ENCODE measurements at regions not wholly inside any gene's neighbourhood (a gene's known extent, or its start where the extent isn't known, plus 50 kb on each side); places are given as distances from the start of the nearest gene placed in this dataset.

DNA sequence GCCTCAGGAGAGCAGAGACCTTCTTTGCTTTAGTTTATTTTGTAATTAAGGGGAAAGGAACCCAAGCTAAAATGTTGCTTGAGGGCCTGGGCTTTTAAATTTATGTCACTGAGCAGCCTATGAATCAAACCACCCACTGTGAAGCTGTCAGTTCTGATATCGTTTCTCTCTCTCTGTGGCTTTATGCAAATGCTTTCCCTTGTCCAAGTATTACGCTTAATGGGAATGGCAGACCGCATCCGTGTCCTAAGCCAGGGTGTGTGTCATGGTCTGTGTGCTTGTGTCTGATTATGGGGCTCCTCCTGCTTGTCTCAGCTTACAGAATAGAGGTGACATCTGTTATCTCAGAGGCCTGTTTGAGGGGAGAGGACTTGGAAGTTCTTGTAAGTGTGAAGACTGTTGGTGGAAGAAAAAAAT, 82.4 kb downstream of the EBLN2 start:
- TF ChIP-seq YY1 (IDR thresholded peaks at IDR 0.05; ENCODE audit: insufficient read depth, insufficient read length) (no peak), SUZ12 (IDR thresholded peaks at IDR 0.05; ENCODE audit: extremely low read depth, insufficient read depth, insufficient read length) (no peak), ZNF274 (IDR thresholded peaks at IDR 0.05; ENCODE audit: low read depth, low read length) (no peak)
